NCI-H1417 treated with DMSO at 0.1 percent for 48 hours (cell line): ENCODE measurements at regions not wholly inside any gene's neighbourhood (a gene's known extent, or its start where the extent isn't known, plus 50 kb on each side); places are given as distances from the start of the nearest gene placed in this dataset.

Source experiments
- DNase-seq: peaks from one replicate; lab custom pipeline; 2025; lab: John Stamatoyannopoulos, UW

DNA sequence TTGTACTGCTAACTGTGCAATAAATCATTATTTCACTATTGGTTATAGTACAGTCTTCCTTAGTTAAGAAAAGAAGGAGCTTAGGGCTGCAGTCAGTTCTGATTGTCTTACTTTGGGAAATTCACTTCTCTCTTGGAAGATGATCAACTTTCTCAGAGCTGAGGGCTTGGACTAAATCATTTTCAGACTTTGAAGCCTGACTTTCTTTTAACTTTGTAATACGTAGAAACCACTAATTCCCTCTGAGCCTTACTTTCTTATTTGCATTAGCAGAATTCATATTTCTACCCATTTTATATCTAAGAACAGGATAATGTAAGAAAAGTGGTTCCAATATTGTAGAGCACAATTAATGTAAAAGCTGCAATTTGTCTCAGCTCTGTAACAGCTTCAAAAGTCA is 386.4 kb downstream of the TRIB2 start:
- DNase-seq = no peak

GRCh38 chr2:13103778-13104493 is 387.2 kb downstream of the TRIB2 start:
- DNase-seq = no peak

- DNase-seq = no peak
Observed at GRCh38 chr2:13104723-13105122, 388.0 kb downstream of the TRIB2 start.

DNA sequence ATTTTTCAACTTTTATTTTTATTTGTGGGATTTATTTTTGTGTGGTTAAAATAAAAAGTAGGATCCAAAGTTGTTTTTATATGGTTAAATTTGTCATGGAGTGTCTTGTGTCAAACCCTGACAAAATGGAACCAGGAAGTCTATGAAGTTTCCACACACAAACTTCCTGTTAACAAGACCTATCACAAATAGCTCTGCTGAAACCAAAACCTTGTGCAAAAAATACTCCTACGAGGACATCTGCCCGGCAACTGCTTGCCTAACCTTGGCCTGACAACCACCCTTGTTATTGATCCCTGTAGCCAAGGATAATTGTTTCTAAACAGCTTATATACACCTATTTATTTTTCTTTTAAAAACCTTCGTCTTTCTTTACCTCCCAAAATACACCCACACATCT is 389.6 kb downstream of the TRIB2 start:
- DNase-seq = no peak

GRCh38 chr2:13109516-13109915 is 392.8 kb downstream of the TRIB2 start:
- no peak for DNase-seq

DNA sequence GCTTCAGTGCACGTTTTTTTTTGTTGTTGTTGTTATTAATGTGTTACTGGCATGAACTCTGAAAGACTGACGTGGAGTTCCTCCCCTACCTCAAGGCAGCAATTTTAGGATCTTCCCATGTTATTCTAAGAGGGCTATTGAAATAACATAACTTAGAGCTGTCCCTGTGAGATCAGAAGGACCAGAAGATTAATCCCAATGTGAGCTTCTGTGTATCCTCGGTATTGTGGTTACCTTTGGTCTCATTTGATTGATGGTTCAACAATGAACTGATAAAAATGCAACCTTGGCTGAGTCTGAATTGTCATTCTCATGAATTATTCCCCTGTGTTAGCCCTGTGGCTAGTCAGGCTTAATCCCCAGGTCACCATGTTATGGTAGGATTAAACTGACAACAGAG is 394.1 kb downstream of the TRIB2 start:
- no peak for DNase-seq

- DNase-seq = no peak
Observed at GRCh38 chr2:13113002-13113401, 396.3 kb downstream of the TRIB2 start.

- DNase-seq = no peak
Observed at GRCh38 chr2:13114391-13114790, 397.7 kb downstream of the TRIB2 start.

GRCh38 chr2:13115643-13116042 is 398.9 kb downstream of the TRIB2 start:
- no peak for DNase-seq

DNA sequence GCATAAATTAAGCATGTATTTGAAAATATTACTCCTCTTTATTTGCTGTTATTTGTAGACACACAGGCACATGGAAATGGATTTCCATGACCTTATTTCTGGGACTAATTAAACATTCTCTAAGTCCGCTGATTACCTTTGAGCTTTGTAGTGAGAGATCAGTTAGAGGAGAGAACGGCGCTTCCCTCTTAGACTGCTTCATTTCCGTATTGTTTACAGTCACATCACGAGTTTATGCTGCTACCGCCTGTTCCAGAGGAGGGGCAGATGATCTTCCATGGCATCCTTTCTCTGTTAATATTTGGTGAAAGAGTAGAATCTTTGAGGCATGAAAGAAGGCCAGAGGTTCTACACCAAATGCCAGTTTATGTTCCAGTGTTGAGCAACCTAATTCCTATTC is 404.4 kb downstream of the TRIB2 start:
- no peak for DNase-seq

- DNase-seq = no peak
Observed at GRCh38 chr2:13128139-13128538, 411.4 kb downstream of the TRIB2 start.

DNA sequence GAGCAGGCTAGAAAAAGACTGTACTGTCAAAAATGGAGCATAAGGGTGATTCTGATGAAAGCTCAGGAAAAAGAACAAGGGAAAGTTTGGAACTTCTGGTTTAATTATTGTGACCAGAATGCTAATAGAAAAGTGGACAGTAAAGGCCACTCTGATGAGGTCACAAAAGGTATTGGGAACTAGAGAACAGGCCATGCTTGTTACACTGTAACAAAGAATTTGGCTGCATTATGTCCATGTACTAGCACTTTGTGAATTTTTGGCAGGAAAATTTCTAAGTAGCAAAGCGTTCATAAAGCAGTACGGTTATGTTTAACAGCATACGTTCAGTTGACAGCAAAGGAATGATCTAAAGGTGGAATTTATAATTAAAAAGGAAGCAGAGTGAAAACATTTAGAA is 418.6 kb downstream of the TRIB2 start:
- no peak for DNase-seq

- DNase-seq = no peak
Observed at GRCh38 chr2:13135856-13136255, 419.1 kb downstream of the TRIB2 start.

GRCh38 chr2:13137679-13138078 is 420.9 kb downstream of the TRIB2 start:
- no peak for DNase-seq

- DNase-seq = no peak
Observed at GRCh38 chr2:13141315-13141714, 424.6 kb downstream of the TRIB2 start.

- DNase-seq = no peak
Observed at GRCh38 chr2:13143451-13143850, 426.7 kb downstream of the TRIB2 start.

- DNase-seq = no peak
Observed at GRCh38 chr2:13156916-13157315, 440.2 kb downstream of the TRIB2 start.

GRCh38 chr2:13158466-13158865 is 441.7 kb downstream of the TRIB2 start:
- no peak for DNase-seq

DNA sequence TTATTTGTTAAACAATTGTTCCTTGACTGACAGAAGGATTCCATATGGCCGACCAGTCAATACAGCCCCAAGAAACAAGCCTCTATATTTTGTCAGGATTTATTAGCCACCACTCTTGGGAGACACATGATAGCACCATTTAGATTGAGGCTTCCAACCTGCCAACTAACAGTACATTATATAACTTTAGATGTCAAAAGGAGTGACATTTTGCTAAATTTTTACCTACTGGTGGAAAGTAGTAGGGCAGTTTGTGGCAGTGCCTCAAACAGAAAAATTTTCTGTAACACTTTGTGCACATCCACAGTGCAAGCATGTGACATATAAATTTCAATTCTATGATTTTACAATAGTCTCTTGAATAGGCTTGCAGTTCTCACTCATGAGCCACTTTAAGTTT is 464.0 kb downstream of the TRIB2 start:
- no peak for DNase-seq

GRCh38 chr2:13193075-13193474 is 476.3 kb downstream of the TRIB2 start:
- DNase-seq = no peak

- peak; percentile 28 for DNase-seq
Observed at GRCh38 chr2:13193900-13194299, 477.2 kb downstream of the TRIB2 start.

DNA sequence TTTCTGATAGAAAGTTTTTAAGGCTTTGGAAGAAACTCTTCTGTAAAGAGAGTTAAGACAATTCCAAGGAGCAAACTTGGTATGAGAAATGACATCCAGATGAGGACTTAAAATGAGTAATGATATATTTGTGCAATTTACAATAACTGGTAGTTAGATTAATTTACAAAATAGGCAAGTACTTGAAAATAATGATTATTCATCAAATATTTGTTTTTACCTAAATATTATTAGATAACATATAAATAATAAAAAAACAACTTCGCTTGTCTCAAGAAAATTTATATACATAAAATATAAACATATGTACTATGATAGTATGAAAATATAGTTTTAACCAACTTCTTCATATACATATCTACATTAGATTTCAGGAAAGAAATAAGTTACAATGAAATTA is 478.5 kb downstream of the TRIB2 start:
- no peak for DNase-seq

DNA sequence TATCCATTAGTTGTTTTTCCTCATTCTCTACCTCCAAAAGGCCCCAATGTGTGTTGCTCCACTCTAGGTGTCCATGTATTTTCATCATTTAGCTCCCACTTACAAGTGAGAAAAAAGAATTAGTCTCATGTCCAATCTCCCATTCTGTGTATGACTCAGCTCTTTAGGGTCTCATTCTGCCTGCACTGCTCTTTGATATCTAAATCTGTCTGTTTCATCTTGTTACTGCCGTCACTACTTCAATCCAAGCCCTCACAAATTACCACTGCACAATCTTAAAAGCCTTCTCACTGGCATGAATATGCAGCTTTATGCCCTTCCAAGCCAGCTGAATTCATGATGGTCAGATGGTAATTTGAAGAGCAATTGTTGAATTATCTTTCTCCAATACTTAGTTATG is 480.5 kb downstream of the TRIB2 start:
- no peak for DNase-seq

GRCh38 chr2:13201924-13202323 is 485.2 kb downstream of the TRIB2 start:
- DNase-seq = no peak

DNA sequence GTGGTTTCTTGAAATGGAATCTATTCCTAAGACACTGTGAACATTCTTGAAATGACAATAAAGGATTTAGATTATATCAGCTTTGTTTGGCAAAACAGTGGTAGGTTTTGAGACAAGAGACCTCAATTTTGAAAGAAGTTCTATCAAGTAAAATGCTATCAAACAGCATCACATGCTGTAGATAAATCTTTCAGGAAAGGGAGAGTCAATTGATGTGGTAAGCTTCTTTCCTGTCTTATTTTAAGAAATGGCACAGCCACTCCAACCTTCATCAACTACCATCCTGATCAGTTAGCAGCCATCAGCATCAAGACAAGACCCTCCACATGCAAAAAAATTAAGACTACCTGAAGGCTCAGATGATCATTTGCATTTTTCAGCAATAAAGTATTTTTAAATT is 495.4 kb downstream of the TRIB2 start:
- no peak for DNase-seq
